Upper lobe of right lung (tissue), 1 donor: ENCODE measurements at regions not wholly inside any gene's neighbourhood (a gene's known extent, or its start where the extent isn't known, plus 50 kb on each side); places are given as distances from the start of the nearest gene placed in this dataset.
A peak's percentile ranks its signal among the peaks of the same experiment; 100 is the strongest.

Source experiments
- ATAC-seq: fragments of 200-7000 bp; cut with Tn5 transposase; one replicate; pipeline ENCODE4 v1.9.1; 2020; ENCODE audit warnings: mild to moderate bottlenecking, moderate library complexity
- DNase-seq: peaks from one replicate; pipeline ENCODE4 v3.0.0-alpha.2; 2020
- H3K27ac ChIP-seq: fragments of 200-600 bp; one replicate; pipeline ENCODE4 v1.8.0; 2022
- H3K27me3 ChIP-seq: fragments of 200-600 bp; one replicate; pipeline ENCODE4 v1.8.0; 2022; ENCODE audit warnings: mild to moderate bottlenecking
- H3K36me3 ChIP-seq: fragments of 200-600 bp; one replicate; pipeline ENCODE4 v1.8.0; 2022
- H3K4me1 ChIP-seq: fragments of 200-600 bp; one replicate; pipeline ENCODE4 v1.8.0; 2022
- H3K4me3 ChIP-seq: fragments of 200-600 bp; one replicate; pipeline ENCODE4 v1.8.0; 2022; ENCODE audit warnings: mild to moderate bottlenecking
- H3K9me3 ChIP-seq: fragments of 200-600 bp; one replicate; pipeline ENCODE4 v1.8.0; 2022
- CTCF ChIP-seq: fragments of 200-600 bp; IDR thresholded peaks from one replicate; pipeline ENCODE4 v1.8.0; 2022; ENCODE audit warnings: antibody characterized with exemption
- intact Hi-C: fragments of 100-400 bp; cut with DNase I; formaldehyde crosslinking; loops from one replicate; pipeline ENCODE4 v1.11.0; 2022
- donor health status: DM: no; HTN: yes; CAD: no; lungs with severe emphysema.

- H3K4me3 ChIP-seq, result no peak overlapping the region
- no peaks in the 10 kb centered on the region for H3K9me3 ChIP-seq
- H3K27me3 ChIP-seq, result no peaks in the 10 kb centered on the region
- H3K27ac ChIP-seq, result no peak overlapping the region
- ATAC-seq, result no peak
- no peaks in the 10 kb centered on the region for H3K4me1 ChIP-seq
- no peak for TF ChIP-seq CTCF
- H3K36me3 ChIP-seq, result no peaks in the 10 kb centered on the region
- intact Hi-C loops, result no loop called here
- DNase-seq, result no peak
These were observed 629.6 kb upstream of the HTR2C start for GRCh38 chrX:113954297-113954696.

- no peak for TF ChIP-seq CTCF
- DNase-seq, result no peak
- Histone ChIP-seq H3K9me3 (no peaks in the 10 kb centered on the region), H3K36me3 (no peaks in the 10 kb centered on the region), H3K4me1 (no peaks in the 10 kb centered on the region), H3K27ac (no peak overlapping the region), H3K27me3 (no peaks in the 10 kb centered on the region), H3K4me3 (no peak overlapping the region)
- ATAC-seq, result no peak
- intact Hi-C loops, result no loop called here
These were observed 633.7 kb upstream of the HTR2C start for GRCh38 chrX:113950081-113950678.

- no peak overlapping the region for H3K4me3 ChIP-seq
- no peaks in the 10 kb centered on the region for H3K4me1 ChIP-seq
- intact Hi-C loops, result no loop called here
- H3K27me3 ChIP-seq, result no peaks in the 10 kb centered on the region
- H3K9me3 ChIP-seq, result no peaks in the 10 kb centered on the region
- ATAC-seq, result no peak
- no peak for TF ChIP-seq CTCF
- DNase-seq, result no peak
- no peaks in the 10 kb centered on the region for H3K36me3 ChIP-seq
- H3K27ac ChIP-seq, result no peak overlapping the region
These were observed 636.3 kb upstream of the HTR2C start for GRCh38 chrX:113947548-113947947.

- intact Hi-C loops, result no loop called here
- H3K27me3 ChIP-seq, result no peaks in the 10 kb centered on the region
- TF ChIP-seq CTCF, result no peak
- no peaks in the 10 kb centered on the region for H3K4me1 ChIP-seq
- no peaks in the 10 kb centered on the region for H3K9me3 ChIP-seq
- H3K4me3 ChIP-seq, result no peak overlapping the region
- no peak for DNase-seq
- no peak for ATAC-seq
- H3K27ac ChIP-seq, result no peak overlapping the region
- no peaks in the 10 kb centered on the region for H3K36me3 ChIP-seq
These were observed 648.4 kb upstream of the HTR2C start for GRCh38 chrX:113935518-113935917.

- no peak for DNase-seq
- no peak overlapping the region for H3K27ac ChIP-seq
- no peaks in the 10 kb centered on the region for H3K36me3 ChIP-seq
- no peaks in the 10 kb centered on the region for H3K4me1 ChIP-seq
- intact Hi-C loops, result no loop called here
- no peak for ATAC-seq
- no peaks in the 10 kb centered on the region for H3K27me3 ChIP-seq
- H3K4me3 ChIP-seq, result no peak overlapping the region
- no peak for TF ChIP-seq CTCF
- no peaks in the 10 kb centered on the region for H3K9me3 ChIP-seq
These were observed 650.0 kb upstream of the HTR2C start for GRCh38 chrX:113933931-113934330.

- ATAC-seq (peak; percentile 88), DNase-seq (no peak)
These were observed 654.9 kb upstream of the HTR2C start for GRCh38 chrX:113929004-113929403.

More at GRCh38 chrX:113929004-113929403, 654.9 kb upstream of the HTR2C start:
- peak; percentile 56 for TF ChIP-seq CTCF
- intact Hi-C loops, result no loop called here
- H3K4me1 ChIP-seq, result no peaks in the 10 kb centered on the region
- H3K9me3 ChIP-seq, result no peaks in the 10 kb centered on the region
- no peak overlapping the region for H3K27ac ChIP-seq
- H3K4me3 ChIP-seq, result no peak overlapping the region
- no peaks in the 10 kb centered on the region for H3K27me3 ChIP-seq
- H3K36me3 ChIP-seq, result no peaks in the 10 kb centered on the region
